AG09309 (cell line): ENCODE measurements at regions not wholly inside any gene's neighbourhood (a gene's known extent, or its start where the extent isn't known, plus 50 kb on each side); places are given as distances from the start of the nearest gene placed in this dataset.

Experiments
- DNase-seq: peaks from one replicate; pipeline ENCODE4 v3.0.0-alpha.2; 2010; ENCODE audit warnings: low read depth
- H3K4me3 ChIP-seq: 2 replicates; pipeline ENCODE4 v1.5.1; 2011; ENCODE audit warnings: mild to moderate bottlenecking, low read depth, low read length, moderate library complexity; ENCODE audit not compliant: control insufficient read depth
- TF ChIP-seq, protein P1 (sequence below): IDR thresholded peaks from 2 replicates; pipeline ENCODE4 v1.5.1; 2011; ENCODE audit warnings: mild to moderate bottlenecking, low read depth, low read length, inconsistent platforms; ENCODE audit not compliant: insufficient read depth, control insufficient read depth; ENCODE audit errors: missing control alignments

GRCh38 chr1:56442290-56442877 is 137.0 kb downstream of the PLPP3 start:
- DNase-seq = no peak
- H3K4me3 ChIP-seq = no peak overlapping the region
- TF ChIP-seq, protein P1, sequence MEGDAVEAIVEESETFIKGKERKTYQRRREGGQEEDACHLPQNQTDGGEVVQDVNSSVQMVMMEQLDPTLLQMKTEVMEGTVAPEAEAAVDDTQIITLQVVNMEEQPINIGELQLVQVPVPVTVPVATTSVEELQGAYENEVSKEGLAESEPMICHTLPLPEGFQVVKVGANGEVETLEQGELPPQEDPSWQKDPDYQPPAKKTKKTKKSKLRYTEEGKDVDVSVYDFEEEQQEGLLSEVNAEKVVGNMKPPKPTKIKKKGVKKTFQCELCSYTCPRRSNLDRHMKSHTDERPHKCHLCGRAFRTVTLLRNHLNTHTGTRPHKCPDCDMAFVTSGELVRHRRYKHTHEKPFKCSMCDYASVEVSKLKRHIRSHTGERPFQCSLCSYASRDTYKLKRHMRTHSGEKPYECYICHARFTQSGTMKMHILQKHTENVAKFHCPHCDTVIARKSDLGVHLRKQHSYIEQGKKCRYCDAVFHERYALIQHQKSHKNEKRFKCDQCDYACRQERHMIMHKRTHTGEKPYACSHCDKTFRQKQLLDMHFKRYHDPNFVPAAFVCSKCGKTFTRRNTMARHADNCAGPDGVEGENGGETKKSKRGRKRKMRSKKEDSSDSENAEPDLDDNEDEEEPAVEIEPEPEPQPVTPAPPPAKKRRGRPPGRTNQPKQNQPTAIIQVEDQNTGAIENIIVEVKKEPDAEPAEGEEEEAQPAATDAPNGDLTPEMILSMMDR = no peak

DNA sequence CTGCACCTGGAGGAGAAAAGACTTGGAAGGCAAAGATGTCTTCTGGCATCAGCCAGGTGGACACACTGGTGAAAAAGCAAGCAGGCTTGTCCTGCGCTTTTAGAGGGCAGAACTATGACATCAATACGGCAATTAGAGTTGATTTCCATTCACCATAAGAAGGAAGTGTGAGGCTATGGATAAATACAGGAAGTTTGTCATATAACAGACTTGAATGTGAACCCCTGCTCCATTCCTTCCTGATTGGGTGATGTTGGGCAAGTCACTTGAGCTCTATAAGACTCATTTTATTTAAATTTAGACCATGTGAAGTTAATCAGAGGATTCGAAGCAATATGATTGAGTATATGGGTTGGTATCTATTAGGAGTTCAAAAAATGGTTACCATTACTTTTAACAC is 137.8 kb downstream of the PLPP3 start:
- DNase-seq = no peak
- H3K4me3 ChIP-seq = no peak overlapping the region
- TF ChIP-seq, protein P1 = no peak

GRCh38 chr1:56439610-56440264 is 139.6 kb downstream of the PLPP3 start:
- DNase-seq = no peak
- TF ChIP-seq, protein P1 = no peak
- no peak overlapping the region for H3K4me3 ChIP-seq

DNA sequence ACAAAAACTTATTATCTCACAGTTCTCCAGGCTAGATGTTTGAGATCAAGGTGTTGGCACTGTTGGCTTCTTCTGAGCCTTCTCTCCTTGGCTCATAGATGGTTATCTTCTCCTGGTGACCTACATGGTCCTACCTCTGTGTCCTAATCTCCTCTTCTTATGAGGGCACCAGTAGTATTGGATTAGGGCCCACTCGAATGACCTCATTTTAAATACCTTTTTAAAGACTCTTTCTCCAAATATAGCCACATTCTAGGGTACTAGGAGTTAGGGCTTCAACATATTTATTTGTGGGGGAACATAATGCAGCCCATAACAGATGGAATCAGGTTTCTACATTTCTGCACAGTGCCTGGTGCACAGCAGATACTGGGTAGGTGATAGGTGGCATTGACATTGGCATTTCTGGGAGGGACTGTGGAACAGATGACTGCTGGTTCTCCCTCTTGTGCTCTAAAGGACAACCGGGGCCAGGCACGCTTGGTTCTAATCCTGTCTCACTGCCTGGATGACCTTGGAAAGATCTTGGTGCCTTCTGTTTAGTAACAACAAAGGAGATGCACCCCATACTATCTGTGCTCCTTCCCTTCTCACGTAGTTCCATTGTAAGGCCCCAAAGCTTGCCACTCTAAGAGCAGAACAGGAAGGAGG is 140.3 kb downstream of the PLPP3 start:
- no peak overlapping the region for H3K4me3 ChIP-seq
- no peak for DNase-seq
- TF ChIP-seq, protein P1 = no peak

- no peak overlapping the region for H3K4me3 ChIP-seq
- TF ChIP-seq, protein P1 = no peak
- DNase-seq = no peak
Measured at GRCh38 chr1:56437959-56438358, 141.4 kb downstream of the PLPP3 start.

DNA sequence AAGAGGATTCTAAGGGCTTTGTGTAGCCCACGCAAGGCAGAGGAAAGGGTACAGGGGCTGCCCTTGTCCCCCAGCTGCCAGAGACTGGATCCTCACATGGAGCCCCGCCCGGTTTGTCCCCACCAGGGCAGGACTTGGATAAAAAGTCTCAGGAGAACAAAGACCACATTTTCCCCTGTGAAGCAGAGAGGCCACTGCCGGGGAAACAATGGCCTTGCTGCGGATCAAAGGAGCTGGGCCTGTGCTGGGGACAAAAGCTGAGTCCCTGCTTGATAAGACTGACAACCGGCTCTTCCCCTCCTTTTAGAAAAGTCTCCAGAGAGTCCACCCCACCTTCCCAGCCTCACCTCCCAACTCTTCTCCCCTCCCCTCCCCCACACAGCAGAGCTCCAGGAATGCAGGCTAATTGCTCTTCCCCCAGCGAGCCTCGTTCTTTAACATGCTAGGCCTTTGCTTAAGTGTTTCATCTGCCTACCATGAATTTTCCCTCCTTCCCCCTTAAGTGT is 142.4 kb downstream of the PLPP3 start:
- TF ChIP-seq, protein P1 = no peak
- no peak for DNase-seq
- H3K4me3 ChIP-seq = no peak overlapping the region
